ENCODE measurements at regions not wholly inside any gene's neighbourhood (a gene's known extent, or its start where the extent isn't known, plus 50 kb on each side); places are given as distances from the start of the nearest gene placed in this dataset.

GRCh38 chr12:85642288-85642687 lies 193.9 kb downstream of the RASSF9 start:
- Histone ChIP-seq H3K27ac (ENCODE audit: extremely low read depth, low read depth, low read length) (no peak overlapping the region), H3K9me3 (ENCODE audit: control insufficient read depth, insufficient read depth, low read depth, low read length) (no peaks in the 10 kb centered on the region), H3K4me1 (ENCODE audit: control insufficient read depth, insufficient read depth, low read length) (no peaks in the 10 kb centered on the region), H3K36me3 (ENCODE audit: control insufficient read depth in 2 of 2, insufficient read depth in 1 of 2, low read length in 2 of 2) (no peaks in the 10 kb centered on the region), H3K4me3 (ENCODE audit: low read depth, low read length) (no peak overlapping the region)
- TF ChIP-seq ZNF211 (tag by site-specific recombination; IDR thresholded peaks at IDR 0.05; ENCODE audit: low read depth): no peak
- TF ChIP-seq ZFHX2 (tag by site-specific recombination; conservative IDR thresholded peaks at IDR 0.05): no peak
- TF ChIP-seq ZNF202 (tag by site-specific recombination; IDR thresholded peaks at IDR 0.05; ENCODE audit: borderline replicate concordance): no peak
- no peak for TF ChIP-seq ZSCAN30 (tag by site-specific recombination; IDR thresholded peaks at IDR 0.05)
- no peak for TF ChIP-seq IKZF3 (tag by site-specific recombination; IDR thresholded peaks at IDR 0.05)
- no peak for TF ChIP-seq ZNF26 (tag by site-specific recombination; IDR thresholded peaks at IDR 0.05)
- no peak for TF ChIP-seq ZNF639 (tag by site-specific recombination; IDR thresholded peaks at IDR 0.05)
- TF ChIP-seq ZIC2 (tag by site-specific recombination; IDR thresholded peaks at IDR 0.05): no peak
- POLR2A ChIA-PET: no interaction called here
- CTCF ChIA-PET: interaction anchor here (0.7 kb wide), 1 partner anchor 14 kb away, joined by 3 read pairs; no protein-coding TSS in a partner anchor

- no peak overlapping the region for H3K27ac ChIP-seq (ENCODE audit: extremely low read depth, low read depth, low read length)
- H3K4me3 ChIP-seq (ENCODE audit: low read depth, low read length): no peak overlapping the region
- no peaks in the 10 kb centered on the region for H3K9me3 ChIP-seq (ENCODE audit: control insufficient read depth, insufficient read depth, low read depth, low read length)
- TF ChIP-seq ZNF704 (tag by site-specific recombination; IDR thresholded peaks at IDR 0.05) (no peak), ZNF529 (tag by site-specific recombination; IDR thresholded peaks at IDR 0.05; ENCODE audit: insufficient replicate concordance) (no peak), ZNF16 (tag by site-specific recombination; IDR thresholded peaks at IDR 0.05; ENCODE audit: low read depth) (no peak), ZNF670 (tag by site-specific recombination; IDR thresholded peaks at IDR 0.05; ENCODE audit: low read depth) (no peak), ZBTB49 (tag by site-specific recombination; IDR thresholded peaks at IDR 0.05; ENCODE audit: low read depth) (no peak), ZNF169 (tag by site-specific recombination; IDR thresholded peaks at IDR 0.05) (no peak), PRDM1 (tag by site-specific recombination; IDR thresholded peaks at IDR 0.05) (no peak), ZNF280C (tag by site-specific recombination; IDR thresholded peaks at IDR 0.05) (no peak)
- ChIA-PET POLR2A (no interaction called here), CTCF (interaction anchor here (0.6 to 0.7 kb wide), 2 partner anchors 13 to 308 kb away, joined by 3 read pairs; no protein-coding TSS in a partner anchor)
- H3K4me1 ChIP-seq (ENCODE audit: control insufficient read depth, insufficient read depth, low read length): no peaks in the 10 kb centered on the region
- H3K36me3 ChIP-seq (ENCODE audit: control insufficient read depth in 2 of 2, insufficient read depth in 1 of 2, low read length in 2 of 2): no peaks in the 10 kb centered on the region
These were observed 193.4 kb downstream of the RASSF9 start for GRCh38 chr12:85642808-85643207.

All from HEK293 (cell line).